ENCODE measurements at regions not wholly inside any gene's neighbourhood (a gene's known extent, or its start where the extent isn't known, plus 50 kb on each side); places are given as distances from the start of the nearest gene placed in this dataset.

- peak; percentile 29 to 67; a peak in 3 of 4 replicates for TF ChIP-seq BHLHE40 (IDR thresholded peaks at IDR 0.05; ENCODE audit: borderline replicate concordance in 1 of 2, low read depth in 2 of 2, low read length in 1 of 2)
- TF ChIP-seq SMARCA5 (IDR thresholded peaks at IDR 0.05), result peak; percentile 84
- no peak for TF ChIP-seq BRCA1 (IDR thresholded peaks at IDR 0.05; ENCODE audit: low read depth, low read length)
- TF ChIP-seq PKNOX1 (IDR thresholded peaks at IDR 0.05), result peak; percentile 67
- peak; percentile 30; the same call in 1 of the 2 replicates for TF ChIP-seq RAD21 (IDR thresholded peaks at IDR 0.05; ENCODE audit: insufficient read depth, low read depth, low read length)
- TF ChIP-seq MXI1 (IDR thresholded peaks at IDR 0.05; ENCODE audit: low read depth, low read length), result no peak
- 0 out of 2 replicates have a peak, but pooled peaks have one; percentile 35 for TF ChIP-seq NFYB (IDR thresholded peaks at IDR 0.05; ENCODE audit: insufficient read depth, low read depth, low read length)
- TF ChIP-seq BCLAF1 (IDR thresholded peaks at IDR 0.05), result no peak
- TF ChIP-seq STAT3 (IDR thresholded peaks at IDR 0.05; ENCODE audit: low read depth, low read length), result no peak; the same call in 1 of the 2 replicates
- TF ChIP-seq RELB (IDR thresholded peaks at IDR 0.05; ENCODE audit: low read depth), result peak; percentile 87
- 0 out of 2 replicates have a peak, but pooled peaks have one; percentile 11 for TF ChIP-seq SMC3 (IDR thresholded peaks at IDR 0.05; ENCODE audit: borderline replicate concordance, low read length)
- peak; percentile 27; the same call in 1 of the 2 replicates for TF ChIP-seq TBL1XR1 (IDR thresholded peaks at IDR 0.05; ENCODE audit: low read depth, low read length)
- TF ChIP-seq ATF3 (IDR thresholded peaks at IDR 0.05; ENCODE audit: borderline replicate concordance, extremely low read depth, low read depth, low read length), result no peak
- TF ChIP-seq E2F8 (IDR thresholded peaks at IDR 0.05; ENCODE audit: low read depth, partially characterized antibody), result peak; percentile 6
- TF ChIP-seq NR2F1 (conservative IDR thresholded peaks at IDR 0.05), result peak; percentile 47; the same call in 1 of the 2 replicates
- peak; percentile 90 for TF ChIP-seq TCF7 (IDR thresholded peaks at IDR 0.05; ENCODE audit: borderline replicate concordance)
- no peak for TF ChIP-seq NFXL1 (IDR thresholded peaks at IDR 0.05; ENCODE audit: borderline replicate concordance)
- peak; percentile 61; the same call in 1 of the 2 replicates for TF ChIP-seq PML (IDR thresholded peaks at IDR 0.05; ENCODE audit: low read length)
- peak; percentile 23 to 83; a peak in 3 of 4 replicates for TF ChIP-seq EP300 (IDR thresholded peaks at IDR 0.05; ENCODE audit: borderline replicate concordance in 1 of 2, control insufficient read depth in 1 of 2, low read depth in 2 of 2, low read length in 2 of 2)
Observed at GRCh38 chr7:21352540-21353387, 75.1 kb upstream of the SP4 start (continued).
